ENCODE measurements at regions not wholly inside any gene's neighbourhood (a gene's known extent, or its start where the extent isn't known, plus 50 kb on each side); places are given as distances from the start of the nearest gene placed in this dataset.

- Mint-ChIP-seq H3K27ac (no peak overlapping the region), H3K36me3 (no peaks in the 10 kb centered on the region), H3K4me1 (ENCODE audit: unreplicated experiment) (no peaks in the 10 kb centered on the region), H3K4me3 (no peak overlapping the region), H3K27me3 (peaks cover 3% of the 10 kb centered on the region), H3K9me3 (peaks cover 5% of the 10 kb centered on the region)
- DNase-seq (ENCODE audit: extremely low spot score, unreplicated experiment) = no peak
- TF ChIP-seq, protein P1, sequence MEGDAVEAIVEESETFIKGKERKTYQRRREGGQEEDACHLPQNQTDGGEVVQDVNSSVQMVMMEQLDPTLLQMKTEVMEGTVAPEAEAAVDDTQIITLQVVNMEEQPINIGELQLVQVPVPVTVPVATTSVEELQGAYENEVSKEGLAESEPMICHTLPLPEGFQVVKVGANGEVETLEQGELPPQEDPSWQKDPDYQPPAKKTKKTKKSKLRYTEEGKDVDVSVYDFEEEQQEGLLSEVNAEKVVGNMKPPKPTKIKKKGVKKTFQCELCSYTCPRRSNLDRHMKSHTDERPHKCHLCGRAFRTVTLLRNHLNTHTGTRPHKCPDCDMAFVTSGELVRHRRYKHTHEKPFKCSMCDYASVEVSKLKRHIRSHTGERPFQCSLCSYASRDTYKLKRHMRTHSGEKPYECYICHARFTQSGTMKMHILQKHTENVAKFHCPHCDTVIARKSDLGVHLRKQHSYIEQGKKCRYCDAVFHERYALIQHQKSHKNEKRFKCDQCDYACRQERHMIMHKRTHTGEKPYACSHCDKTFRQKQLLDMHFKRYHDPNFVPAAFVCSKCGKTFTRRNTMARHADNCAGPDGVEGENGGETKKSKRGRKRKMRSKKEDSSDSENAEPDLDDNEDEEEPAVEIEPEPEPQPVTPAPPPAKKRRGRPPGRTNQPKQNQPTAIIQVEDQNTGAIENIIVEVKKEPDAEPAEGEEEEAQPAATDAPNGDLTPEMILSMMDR (conservative IDR thresholded peaks at IDR 0.05) = no peak
These were observed 324.8 kb upstream of the FAR2 start for GRCh38 chr12:28824193-28824846.

GRCh38 chr12:28824849-28825248 lies 324.2 kb upstream of the FAR2 start:
- TF ChIP-seq, protein P1 (conservative IDR thresholded peaks at IDR 0.05) = no peak
- no peak overlapping the region for H3K27ac Mint-ChIP-seq
- H3K27me3 Mint-ChIP-seq = peaks cover 3% of the 10 kb centered on the region
- no peak overlapping the region for H3K4me3 Mint-ChIP-seq
- peaks cover 5% of the 10 kb centered on the region for H3K9me3 Mint-ChIP-seq
- H3K36me3 Mint-ChIP-seq = no peaks in the 10 kb centered on the region
- DNase-seq (ENCODE audit: extremely low spot score, unreplicated experiment) = no peak
- no peaks in the 10 kb centered on the region for H3K4me1 Mint-ChIP-seq (ENCODE audit: unreplicated experiment)

DNA sequence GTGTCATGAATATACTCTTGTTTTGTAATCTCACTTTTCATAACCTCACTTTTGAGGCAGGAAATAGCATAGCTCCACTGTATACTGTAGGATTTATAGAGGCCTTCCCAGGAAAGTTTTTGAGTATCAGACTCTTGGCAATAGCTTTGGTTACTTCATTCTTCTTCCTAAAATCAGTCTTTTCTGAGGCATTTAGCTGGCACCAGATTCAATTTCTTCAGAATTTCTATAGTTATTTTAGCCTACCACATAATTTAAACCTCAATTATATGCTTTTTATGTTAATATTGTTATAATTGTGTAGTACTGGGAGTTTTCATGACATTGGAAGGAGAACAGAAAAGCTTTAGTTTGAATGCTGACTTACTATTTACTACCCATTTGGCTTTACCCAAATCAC lies 322.3 kb upstream of the FAR2 start:
- no peak overlapping the region for H3K27ac Mint-ChIP-seq
- H3K4me1 Mint-ChIP-seq (ENCODE audit: unreplicated experiment) = no peaks in the 10 kb centered on the region
- TF ChIP-seq, protein P1 (conservative IDR thresholded peaks at IDR 0.05) = no peak
- H3K4me3 Mint-ChIP-seq = no peak overlapping the region
- no peaks in the 10 kb centered on the region for H3K27me3 Mint-ChIP-seq
- H3K36me3 Mint-ChIP-seq = peaks cover 3% of the 10 kb centered on the region
- H3K9me3 Mint-ChIP-seq = peaks cover 8% of the 10 kb centered on the region
- DNase-seq (ENCODE audit: extremely low spot score, unreplicated experiment) = no peak

GRCh38 chr12:28827861-28828260 lies 321.2 kb upstream of the FAR2 start:
- no peak overlapping the region for H3K4me3 Mint-ChIP-seq

DNA sequence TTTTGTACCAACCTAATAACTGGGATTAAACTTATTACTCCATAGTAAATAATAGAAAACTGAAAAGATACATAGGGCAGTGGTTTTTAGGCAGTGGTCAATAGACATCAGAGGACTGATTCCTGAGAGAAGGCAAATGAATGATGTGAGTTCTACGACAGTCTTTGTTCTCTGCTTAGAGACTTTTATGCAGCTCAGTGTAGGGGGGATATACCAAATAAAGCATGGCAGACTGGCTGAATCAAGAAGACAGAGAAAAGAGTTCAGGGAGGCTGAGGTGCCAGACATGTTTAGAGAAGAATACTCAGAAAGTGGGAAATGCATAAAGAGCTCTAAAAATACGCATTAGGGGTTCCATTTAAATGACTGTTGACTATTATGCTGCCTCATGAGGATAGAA lies 320.8 kb upstream of the FAR2 start:
- no peak overlapping the region for H3K4me3 Mint-ChIP-seq
- DNase-seq (ENCODE audit: extremely low spot score, unreplicated experiment) = no peak
- peaks cover 4% of the 10 kb centered on the region for H3K9me3 Mint-ChIP-seq
- no peaks in the 10 kb centered on the region for H3K4me1 Mint-ChIP-seq (ENCODE audit: unreplicated experiment)
- peaks cover 6% of the 10 kb centered on the region for H3K36me3 Mint-ChIP-seq
- no peaks in the 10 kb centered on the region for H3K27me3 Mint-ChIP-seq
- TF ChIP-seq, protein P1 (conservative IDR thresholded peaks at IDR 0.05) = no peak
- H3K27ac Mint-ChIP-seq = no peak overlapping the region

More at GRCh38 chr12:28827861-28828260, 321.2 kb upstream of the FAR2 start:
- H3K27me3 Mint-ChIP-seq = no peaks in the 10 kb centered on the region
- H3K27ac Mint-ChIP-seq = no peak overlapping the region
- peaks cover 6% of the 10 kb centered on the region for H3K36me3 Mint-ChIP-seq
- no peak for DNase-seq (ENCODE audit: extremely low spot score, unreplicated experiment)
- TF ChIP-seq, protein P1 (conservative IDR thresholded peaks at IDR 0.05) = no peak
- H3K9me3 Mint-ChIP-seq = peaks cover 8% of the 10 kb centered on the region
- no peaks in the 10 kb centered on the region for H3K4me1 Mint-ChIP-seq (ENCODE audit: unreplicated experiment)

Measured in type B pancreatic cell (in vitro differentiated cells).